Stimulated activated CD4-positive, alpha-beta T cell treated with anti-CD3 and anti-CD28 coated beads, TNF-alpha, amount 100 ng/mL, for 24 hours (primary cell): ENCODE measurements at regions not wholly inside any gene's neighbourhood (a gene's known extent, or its start where the extent isn't known, plus 50 kb on each side); places are given as distances from the start of the nearest gene placed in this dataset.
A peak's percentile ranks its signal among the peaks of the same experiment; 100 is the strongest.

Experiments
- DNase-seq, 3 experiments: peaks; one replicate each; pipeline ENCODE4 v3.0.0-alpha.2; 2020; ENCODE audit warnings: low read depth in 3 of 3

DNA sequence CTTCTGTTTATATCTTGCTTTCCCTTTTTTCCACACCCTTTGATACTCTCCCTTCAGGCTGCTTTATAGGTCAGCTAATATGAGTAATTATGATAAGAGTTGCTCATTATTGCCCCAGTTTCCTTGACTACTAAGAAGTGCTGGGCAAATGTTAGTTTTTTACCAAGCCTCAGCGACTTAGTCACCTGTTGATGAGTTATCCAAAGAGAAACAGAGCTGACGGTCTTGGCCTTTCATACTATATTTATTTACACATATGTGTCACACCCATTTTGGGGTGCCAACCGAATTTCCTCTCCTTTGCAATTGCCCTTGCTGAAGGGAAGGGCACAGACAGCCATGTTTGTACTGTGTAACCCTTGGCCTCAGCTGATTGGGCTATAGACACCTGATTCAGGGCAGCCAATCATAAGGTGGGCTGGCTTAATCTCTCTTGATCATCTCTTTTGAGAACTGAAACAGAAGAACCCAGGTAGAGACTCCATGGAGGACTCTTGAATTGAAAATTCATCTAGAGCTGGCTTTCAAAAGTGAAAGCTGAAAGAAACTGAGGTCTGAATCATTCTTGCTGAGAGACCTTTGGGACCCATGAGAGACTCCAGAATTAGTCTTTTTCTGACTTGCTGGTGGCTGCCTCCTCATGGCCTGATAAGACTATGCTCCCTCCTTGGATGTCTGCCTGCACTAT lies 111.7 kb upstream of the RPS6KA3 start:
- DNase-seq = peak in 1 of 3 experiments; percentile 20

GRCh38 chrX:20374900-20375438 lies 108.3 kb upstream of the RPS6KA3 start:
- DNase-seq = no peak

GRCh38 chrX:20374450-20374849 lies 107.7 kb upstream of the RPS6KA3 start:
- DNase-seq = no peak

DNA sequence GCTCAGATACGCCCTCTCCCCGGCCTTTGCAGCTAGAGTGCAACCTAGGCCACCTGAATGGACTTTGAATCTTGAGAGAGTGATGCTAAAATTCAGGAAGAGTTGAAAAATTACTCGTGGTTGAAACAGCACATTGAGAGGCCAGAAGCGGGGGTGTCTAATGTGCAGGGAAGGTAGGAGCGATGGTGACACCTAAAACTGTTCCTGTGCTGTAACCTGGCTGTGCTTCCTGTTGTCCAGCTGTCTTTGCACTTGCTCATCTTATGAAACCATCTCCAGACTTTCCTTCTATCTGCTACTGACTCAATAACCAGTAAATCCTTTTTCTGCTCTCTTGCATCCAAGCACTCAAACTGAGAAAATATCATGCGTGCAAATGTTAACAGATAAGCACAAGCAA lies 106.4 kb upstream of the RPS6KA3 start:
- DNase-seq = no peak

- DNase-seq = no peak
Measured at GRCh38 chrX:20372533-20372932, 105.8 kb upstream of the RPS6KA3 start.

DNA sequence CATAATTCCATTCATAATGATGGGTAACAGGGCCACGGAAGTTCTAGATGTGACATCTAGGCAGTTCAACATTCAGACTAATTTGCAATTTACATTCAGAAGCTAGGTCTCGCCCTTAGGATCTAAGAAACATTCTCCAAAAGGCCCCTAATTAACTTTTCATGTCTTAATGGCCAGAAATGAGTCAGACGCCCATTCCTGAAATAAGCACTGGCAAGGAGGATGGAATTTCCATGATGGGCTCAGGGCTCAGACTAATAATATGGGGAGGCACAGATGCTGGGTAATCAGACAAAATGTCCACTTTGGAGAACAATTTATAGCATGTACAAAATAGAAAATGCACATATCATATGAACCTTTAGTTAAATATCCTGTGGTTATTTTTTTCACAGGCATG lies 102.8 kb upstream of the RPS6KA3 start:
- no peak for DNase-seq

GRCh38 chrX:20364238-20364637 lies 97.5 kb upstream of the RPS6KA3 start:
- DNase-seq = no peak

- DNase-seq = no peak
Measured at GRCh38 chrX:20363275-20363674, 96.6 kb upstream of the RPS6KA3 start.

DNA sequence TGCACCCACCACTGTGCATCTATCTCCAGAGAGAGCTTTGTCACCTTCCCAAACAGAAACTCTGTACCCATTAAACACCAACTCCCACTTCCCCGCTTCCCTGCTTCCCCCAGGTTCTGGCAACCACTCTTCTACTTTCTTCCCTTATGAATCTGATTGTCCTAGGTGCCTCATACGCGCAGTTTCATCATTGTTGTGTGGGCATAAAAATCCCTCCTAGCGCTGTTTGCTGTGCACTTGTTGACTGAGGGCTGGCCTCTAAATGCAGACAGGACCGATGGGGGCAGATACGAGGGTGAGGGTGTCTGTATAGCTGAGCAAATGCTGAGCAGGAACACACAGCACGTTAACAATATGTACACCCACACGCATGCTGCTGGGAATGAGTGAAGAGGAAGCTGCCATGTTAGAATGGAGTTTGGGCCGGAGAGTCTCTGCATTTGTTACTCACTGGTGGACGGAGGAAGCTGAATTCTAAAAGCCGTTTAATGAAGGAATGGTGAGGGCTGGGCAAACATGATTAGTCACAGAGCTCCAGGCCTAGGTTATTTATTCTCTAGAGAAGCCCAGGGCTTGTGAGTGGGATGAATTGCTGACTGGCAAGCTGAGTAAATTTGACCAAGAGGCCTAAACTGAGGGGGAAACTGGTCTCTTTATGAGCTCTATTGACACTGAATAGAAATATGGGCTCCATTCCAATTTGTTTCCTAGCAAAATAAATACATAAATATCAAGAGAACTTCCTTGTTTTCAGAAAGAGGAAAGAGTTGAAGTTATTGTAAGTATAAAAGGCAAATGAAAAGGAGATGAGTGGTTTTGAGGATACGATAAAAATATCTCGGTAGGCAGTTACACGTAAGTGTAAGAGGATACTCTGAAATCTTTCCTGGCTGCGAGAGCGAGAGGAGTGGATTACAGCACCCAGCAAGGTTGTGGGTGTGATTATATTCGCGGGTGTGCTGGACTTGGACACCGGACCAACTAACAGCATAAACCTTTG lies 95.9 kb upstream of the RPS6KA3 start:
- DNase-seq = no peak

DNA sequence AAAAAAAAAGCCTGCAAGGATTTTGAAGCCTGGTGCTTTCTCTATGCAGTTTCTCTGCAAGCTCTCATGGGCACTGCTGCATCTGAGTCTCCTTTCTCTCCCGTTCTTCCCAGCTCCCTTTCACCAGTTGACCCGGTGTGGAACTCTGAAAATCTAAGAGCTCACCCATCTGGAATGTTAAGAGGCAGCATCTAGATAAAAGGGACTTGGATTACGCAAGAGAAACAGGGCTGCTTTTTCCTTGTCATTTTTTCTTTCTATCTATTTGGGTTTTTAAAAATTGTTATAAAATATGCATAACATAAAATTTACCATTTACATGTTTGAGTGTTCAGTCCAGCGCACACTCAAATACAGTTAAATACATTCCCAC lies 95.2 kb upstream of the RPS6KA3 start:
- no peak for DNase-seq

DNA sequence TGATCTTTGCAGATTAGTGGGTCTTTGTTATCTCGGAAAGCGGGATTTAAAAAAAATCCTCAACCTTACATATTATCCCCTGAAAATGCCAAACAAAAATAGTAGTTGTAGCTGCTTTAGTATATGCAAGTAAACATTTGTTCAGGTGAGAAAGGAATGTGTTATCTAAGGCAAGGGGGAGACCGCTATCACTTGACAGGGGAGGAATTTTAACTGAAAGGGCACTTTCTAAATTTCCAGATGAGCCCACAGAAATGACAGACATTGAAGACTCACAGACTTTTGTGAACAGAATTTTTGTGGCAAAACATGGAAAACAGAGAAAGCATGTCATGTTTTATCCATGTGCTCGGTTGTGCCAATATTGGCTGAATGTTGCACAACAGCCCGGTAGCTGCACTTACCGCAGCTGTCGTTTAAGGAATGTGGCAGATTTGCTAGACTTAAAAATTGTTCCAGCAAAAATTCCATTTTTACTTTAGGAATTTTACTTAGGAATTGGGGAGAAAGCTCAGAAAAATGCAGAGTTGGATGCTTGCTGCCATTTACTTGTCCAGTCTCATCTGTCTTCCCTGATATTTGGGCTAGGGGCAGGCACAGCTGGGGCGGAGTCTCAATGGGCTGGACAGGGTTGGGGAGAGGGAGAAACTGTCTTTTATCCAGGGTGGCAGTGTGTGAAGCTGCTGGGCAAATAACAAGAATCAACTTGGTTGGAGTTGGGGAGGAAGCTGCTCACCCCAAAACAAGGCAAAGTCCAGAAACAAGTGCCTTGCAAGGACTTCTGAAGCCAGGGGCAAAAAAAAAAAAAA lies 94.6 kb upstream of the RPS6KA3 start:
- no peak for DNase-seq

DNA sequence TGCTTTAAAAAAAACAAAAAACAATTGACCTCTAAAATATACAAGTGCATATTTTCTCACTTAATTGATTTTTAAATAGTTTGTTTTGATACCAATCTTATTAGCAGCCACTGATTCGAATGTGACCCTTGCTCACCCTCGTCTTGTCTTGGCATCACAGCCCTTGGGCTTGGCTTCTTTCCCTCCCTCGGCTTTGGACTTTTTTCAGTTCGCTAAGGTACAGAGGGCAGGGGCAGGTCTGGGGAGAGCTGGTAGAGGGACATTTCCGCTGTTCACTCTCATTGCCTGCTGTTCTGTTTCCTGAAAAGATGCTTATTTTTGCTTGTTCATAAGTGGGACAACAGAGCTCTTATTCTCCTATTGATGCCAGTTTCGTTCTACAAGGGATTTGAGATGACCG lies 88.5 kb upstream of the RPS6KA3 start:
- DNase-seq = no peak

DNA sequence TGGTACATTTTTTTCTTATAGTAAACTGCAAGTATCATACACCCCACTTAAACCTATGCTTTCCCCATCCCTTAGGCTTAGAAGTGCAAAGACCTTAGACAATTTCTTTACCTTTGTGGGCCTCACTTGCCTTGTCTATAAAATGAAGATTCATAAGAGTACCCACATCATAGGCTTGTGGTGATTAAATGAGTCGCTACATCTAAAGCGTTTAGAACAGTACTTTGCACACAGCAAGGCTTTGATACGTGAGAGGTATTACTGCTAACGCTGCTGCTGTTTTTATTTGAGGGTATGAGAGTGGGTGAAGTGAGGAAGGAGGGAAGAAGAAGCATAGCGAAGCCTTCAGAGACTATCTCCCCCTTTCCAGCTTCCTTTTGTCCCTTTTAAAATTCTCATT lies 87.8 kb upstream of the RPS6KA3 start:
- DNase-seq = no peak

- no peak for DNase-seq
Measured at GRCh38 chrX:20352935-20353336, 86.2 kb upstream of the RPS6KA3 start.

- no peak for DNase-seq
Measured at GRCh38 chrX:20352504-20352903, 85.8 kb upstream of the RPS6KA3 start.

- DNase-seq = no peak
Measured at GRCh38 chrX:20350596-20350995, 83.9 kb upstream of the RPS6KA3 start.

- DNase-seq = no peak
Measured at GRCh38 chrX:20348139-20348538, 81.4 kb upstream of the RPS6KA3 start.

DNA sequence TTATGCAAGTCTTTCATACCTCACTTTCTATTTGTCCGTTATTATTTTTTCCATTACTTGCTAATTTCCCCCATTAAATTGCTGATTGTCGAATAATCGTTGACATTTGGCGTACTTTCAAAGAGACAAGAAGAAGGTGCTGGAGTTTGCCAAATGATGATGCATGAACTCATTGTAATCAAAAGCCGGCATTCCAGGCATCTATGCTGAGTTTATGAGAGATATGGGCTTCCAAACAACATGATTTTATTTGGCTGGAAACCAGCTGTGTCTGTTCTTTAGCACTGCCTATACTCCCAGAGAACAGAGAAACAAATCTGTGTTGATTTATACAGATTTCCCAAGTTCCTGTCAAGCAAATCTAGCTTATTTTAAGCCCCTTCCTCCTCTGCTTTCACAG lies 80.8 kb upstream of the RPS6KA3 start:
- DNase-seq = no peak

- DNase-seq = peak in 2 of 3 experiments; percentile 5 to 26
Measured at GRCh38 chrX:20333672-20334071, 67.0 kb upstream of the RPS6KA3 start.

DNA sequence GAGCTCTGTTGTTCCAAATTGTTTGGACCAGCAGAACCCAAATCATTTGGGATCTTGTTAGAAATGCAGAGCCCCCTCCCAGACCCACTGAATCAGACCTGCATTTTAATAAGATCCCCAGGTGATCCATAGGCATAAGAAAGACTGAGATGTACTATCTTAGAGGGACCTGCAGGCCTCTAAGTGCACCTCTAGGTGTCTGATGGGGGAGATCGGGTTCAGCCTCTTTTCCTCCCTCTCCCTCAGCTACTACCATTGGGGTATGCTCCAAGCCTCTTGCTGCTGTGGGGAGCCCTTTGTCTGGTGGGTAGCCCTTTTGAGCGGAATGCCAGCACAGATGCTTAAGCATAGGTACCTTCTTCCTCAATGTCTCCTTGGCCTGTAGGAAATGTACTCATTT lies 63.8 kb upstream of the RPS6KA3 start:
- DNase-seq = no peak

DNA sequence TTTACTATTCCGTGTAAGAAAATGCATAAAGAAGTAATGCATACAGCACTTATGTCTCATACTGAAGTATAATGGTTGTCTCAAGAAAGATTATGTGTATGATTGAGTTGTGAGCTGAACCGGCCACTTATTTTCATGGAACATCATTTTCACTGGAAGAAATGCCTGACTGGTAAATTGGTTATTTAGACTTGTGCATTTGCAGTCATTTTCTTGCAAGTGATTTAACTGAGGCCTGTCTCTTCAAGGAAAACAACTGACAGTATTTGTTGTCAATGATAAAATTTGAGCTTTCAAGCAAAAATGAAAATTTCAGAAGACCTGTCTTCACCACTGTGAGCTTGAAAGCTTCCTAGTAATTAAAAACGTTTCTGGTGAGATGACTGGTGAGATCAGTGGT lies 62.7 kb upstream of the RPS6KA3 start:
- no peak for DNase-seq

DNA sequence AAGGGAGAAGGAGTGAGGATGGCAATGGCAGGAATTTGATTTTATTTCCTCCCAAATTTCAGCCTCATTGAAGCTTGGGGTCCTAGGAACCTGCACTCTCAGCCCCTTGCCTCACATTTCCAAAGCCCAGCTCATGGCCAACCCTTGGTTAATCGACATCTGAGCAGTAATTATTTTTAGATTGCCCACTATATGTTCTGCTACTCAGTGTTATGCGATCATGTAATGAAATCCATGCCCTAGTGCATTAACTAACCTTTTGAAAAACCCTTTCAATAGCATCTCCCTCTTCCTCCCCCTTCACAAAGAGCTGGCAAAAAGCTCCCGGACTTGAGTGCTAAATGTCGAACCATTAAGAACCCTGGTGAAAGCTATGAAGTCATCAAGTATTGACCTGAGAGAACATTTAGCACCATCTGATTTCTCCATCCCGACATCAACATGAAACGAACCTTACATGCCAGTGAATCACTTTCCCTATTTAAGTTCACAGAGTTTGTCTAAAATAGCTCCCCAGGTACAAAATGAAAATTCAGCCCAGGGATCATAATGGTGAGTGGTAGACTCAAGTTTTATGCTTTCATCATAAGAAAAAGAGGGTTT lies 59.2 kb upstream of the RPS6KA3 start:
- DNase-seq = no peak
